ENCODE measurements at regions not wholly inside any gene's neighbourhood (a gene's known extent, or its start where the extent isn't known, plus 50 kb on each side); places are given as distances from the start of the nearest gene placed in this dataset.

DNA sequence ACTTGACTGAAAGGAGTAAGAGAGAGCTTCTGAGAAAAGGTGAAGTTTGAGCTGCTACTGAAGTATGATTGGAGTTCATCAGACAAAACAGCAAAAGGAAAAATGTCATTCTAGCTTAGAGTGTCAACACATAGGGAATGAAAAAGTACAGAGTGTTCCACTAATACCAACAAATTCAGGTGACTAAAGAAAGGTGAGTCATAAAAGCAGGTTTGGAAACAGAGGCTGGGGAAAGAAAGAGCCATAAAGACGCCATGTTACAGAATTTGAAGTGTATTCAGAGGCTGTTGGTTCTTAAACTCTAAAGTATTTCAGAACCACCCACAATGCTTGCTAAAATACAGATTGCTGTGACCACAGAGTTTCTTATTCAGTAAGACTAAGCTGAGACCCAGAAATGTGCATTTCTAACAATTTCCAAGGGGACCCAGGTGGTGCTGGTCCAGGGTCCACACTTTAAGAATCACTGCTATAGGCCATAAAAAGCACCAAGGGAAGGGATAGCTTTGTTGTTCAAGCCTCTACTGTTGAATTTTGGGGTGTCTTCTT lies 143.1 kb downstream of the ELAPOR2 start:
- in situ Hi-C loops (cut with MboI; ENCODE audit: low sequenced_read_pairs): no loop called here

DNA sequence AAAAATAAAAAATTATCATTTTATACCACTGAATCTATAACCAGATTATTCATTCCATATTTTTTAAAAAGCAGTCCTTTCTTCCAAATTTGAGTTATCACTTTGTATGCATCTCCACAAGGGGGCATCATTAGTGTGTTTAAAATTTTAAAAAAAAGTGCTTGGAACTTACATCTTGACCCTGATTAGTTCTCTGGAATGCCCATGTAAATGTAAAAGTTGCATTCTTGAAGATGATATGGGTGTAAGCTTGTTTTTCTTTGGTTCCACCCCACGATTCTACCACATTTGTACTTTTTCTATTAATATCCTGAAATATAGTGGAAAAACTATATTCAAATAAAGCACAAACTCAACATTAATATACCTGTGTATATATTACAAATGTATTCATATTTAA lies 144.9 kb downstream of the ELAPOR2 start:
- in situ Hi-C loops (cut with MboI; ENCODE audit: low sequenced_read_pairs): no loop called here

Data from HL-60/S4 (cell line).